ENCODE measurements at regions not wholly inside any gene's neighbourhood (a gene's known extent, or its start where the extent isn't known, plus 50 kb on each side); places are given as distances from the start of the nearest gene placed in this dataset.

DNA sequence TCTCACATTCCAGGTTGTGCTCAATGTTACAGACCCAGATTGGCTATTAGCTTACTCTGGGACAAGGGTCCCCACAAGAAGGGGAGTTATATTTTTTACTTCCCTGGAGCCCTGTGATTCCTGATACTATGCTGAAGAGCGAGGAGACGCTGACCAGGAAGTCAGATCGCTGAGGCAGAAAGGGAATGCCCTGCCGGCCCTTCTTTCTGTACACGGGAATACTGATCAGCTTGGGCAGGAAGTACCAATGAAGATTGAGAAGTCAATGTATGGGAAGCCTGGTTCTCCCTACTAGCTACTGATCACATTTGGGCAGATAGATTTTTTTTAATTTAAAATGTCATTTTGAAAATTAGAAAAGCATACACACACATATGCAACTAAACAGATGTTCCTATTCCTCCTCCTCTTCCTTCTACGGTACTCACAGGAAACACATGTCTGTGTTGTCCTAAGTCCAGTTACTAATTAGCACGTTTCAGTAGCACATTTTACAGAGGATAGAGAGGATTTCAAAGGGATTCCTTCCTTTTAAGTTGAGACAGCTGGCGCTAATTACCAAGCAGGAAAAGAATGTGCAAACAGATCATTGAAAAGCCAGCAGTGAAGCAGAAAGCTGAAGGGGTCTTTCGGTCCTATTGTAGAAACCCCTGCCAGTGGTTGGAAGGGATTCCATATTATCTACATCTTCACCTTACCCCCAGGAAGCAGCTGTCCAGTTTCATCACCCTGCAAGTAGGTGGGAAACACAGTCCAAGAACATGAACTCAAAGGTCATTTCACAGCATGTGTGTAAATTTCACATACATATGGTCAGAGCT is 292.4 kb downstream of the DUSP6 start:
- no peak for TF ChIP-seq POLR2AphosphoS5 (IDR thresholded peaks at IDR 0.05)
- TF ChIP-seq, protein P1, sequence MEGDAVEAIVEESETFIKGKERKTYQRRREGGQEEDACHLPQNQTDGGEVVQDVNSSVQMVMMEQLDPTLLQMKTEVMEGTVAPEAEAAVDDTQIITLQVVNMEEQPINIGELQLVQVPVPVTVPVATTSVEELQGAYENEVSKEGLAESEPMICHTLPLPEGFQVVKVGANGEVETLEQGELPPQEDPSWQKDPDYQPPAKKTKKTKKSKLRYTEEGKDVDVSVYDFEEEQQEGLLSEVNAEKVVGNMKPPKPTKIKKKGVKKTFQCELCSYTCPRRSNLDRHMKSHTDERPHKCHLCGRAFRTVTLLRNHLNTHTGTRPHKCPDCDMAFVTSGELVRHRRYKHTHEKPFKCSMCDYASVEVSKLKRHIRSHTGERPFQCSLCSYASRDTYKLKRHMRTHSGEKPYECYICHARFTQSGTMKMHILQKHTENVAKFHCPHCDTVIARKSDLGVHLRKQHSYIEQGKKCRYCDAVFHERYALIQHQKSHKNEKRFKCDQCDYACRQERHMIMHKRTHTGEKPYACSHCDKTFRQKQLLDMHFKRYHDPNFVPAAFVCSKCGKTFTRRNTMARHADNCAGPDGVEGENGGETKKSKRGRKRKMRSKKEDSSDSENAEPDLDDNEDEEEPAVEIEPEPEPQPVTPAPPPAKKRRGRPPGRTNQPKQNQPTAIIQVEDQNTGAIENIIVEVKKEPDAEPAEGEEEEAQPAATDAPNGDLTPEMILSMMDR (IDR thresholded peaks at IDR 0.05), result no peak
- TF ChIP-seq POLR2A (IDR thresholded peaks at IDR 0.05), result no peak

All from gastroesophageal sphincter (tissue), 3 donors.